Stimulated activated CD8-positive, alpha-beta memory T cell treated with anti-CD3 and anti-CD28 coated beads, Interleukin-7, amount 100 ng/mL, for 4 hours (primary cell): ENCODE measurements at regions not wholly inside any gene's neighbourhood (a gene's known extent, or its start where the extent isn't known, plus 50 kb on each side); places are given as distances from the start of the nearest gene placed in this dataset.
"Not testable (repeated sequence)": the region's sequence is repeated elsewhere in the genome, so short reads cannot be mapped to it uniquely, and the experiment has no call there.

Experiments used
- DNase-seq, 2 donors: peaks; one replicate each; pipeline ENCODE4 v3.0.0-alpha.2; 2020; ENCODE audit warnings: low read depth in 2 of 2

DNA sequence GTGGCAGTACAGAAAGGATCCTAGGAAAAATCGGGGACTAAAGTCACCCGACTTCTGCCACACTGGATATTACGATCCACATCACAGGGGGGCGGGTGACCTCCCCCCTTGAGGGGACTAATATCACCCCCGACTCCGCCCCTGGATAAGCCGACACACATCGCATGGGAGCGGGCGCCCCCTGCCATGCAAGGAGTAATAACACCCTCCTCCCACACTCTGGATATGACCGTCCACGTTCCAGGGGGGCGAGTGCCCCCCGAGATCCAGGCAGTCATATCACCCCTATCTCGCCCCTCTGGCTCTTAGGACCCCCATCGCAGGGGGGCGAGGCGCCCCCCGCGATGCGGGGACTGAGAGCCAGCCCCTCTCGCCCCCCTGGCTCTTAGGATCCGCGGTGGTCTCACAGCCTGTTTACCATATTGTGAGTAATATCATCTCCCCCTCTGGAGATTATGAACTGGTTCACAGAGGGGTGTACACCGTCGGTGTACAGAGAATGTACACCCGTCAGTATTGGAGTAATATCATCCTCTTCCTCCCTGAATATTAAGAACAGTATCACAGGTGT lies 423.0 kb downstream of the DIRAS2 start:
- DNase-seq = no peak

DNA sequence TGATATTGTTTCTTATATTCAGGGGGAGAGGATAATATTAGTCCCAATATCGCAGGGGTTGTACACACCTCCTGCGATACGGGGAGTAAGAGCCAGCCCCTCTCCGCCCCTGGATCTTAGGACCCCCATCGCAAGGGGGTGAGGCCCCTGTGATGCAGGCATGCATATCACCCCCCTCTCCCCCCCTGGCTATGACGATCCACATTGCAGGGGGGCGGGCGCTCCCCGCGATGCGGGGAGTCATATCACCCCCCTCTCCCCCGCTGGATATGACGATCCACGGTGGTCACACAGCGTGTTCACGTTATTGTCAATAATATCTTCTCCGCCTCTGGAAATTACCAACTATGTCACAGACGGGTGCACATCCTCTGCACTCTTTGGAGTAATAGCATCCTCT lies 420.7 kb downstream of the DIRAS2 start:
- DNase-seq = not testable (repeated sequence)

DNA sequence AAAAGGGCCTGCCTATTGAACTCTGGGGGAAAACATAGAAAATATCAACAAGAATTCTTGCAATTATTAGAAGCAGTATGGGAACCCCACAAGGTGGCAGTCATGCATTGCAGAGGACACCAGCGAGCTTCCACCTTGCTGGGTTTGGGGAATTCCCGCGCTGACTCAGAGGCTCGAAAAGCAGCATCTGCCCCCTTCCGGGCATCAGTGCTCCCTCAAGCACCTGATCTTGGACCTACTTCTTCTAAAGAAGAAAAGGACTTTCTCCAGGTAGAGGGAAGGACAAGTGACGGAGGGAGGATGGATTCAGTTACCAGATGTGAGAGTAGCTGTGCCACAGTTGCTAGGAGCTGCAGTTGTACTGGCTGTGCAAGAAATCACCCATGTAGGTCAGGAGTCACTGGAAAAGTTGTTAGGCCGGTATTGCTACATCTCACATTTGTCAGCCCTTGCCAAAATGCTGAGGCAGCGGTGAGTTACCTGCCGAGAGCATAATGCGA lies 415.7 kb downstream of the DIRAS2 start:
- peak; percentile 24 to 38 for DNase-seq

DNA sequence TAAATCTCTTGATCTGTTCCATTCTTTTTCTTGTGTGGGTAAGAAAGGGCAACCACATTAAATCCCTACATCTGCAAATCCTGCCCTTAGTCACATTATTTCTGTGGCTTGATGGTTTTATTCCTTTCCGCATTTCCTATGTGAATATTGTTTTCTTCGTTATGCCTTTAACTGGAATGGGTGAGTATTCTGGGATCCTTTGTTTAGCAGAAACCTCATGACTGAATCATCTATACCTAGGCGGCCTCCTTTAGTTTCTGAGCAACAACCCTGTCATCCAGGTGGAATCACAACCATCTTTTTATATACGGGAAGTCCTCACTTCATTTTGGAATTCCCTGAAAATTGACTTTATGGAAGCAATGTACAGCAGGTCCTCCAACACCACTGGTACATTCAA lies 409.5 kb downstream of the DIRAS2 start:
- DNase-seq = not testable (repeated sequence)

DNA sequence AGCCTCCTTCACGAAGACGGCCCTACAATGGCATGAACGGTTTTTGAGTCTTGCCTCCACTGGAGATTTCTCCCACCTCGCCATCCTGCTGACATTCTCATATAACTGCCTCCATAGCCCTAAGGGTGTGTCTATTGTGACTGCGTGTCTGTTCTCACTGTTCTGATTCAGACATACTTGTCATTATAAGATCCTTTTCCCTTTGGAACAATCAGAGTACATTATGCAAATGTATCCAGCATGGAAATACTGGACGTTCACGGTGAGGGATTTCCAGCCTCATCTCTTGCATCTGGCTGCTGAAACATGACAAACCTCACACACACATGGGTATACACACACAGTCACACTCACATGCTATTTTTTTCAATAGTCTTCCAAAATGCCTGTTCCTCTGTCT lies 402.1 kb downstream of the DIRAS2 start:
- no peak for DNase-seq

DNA sequence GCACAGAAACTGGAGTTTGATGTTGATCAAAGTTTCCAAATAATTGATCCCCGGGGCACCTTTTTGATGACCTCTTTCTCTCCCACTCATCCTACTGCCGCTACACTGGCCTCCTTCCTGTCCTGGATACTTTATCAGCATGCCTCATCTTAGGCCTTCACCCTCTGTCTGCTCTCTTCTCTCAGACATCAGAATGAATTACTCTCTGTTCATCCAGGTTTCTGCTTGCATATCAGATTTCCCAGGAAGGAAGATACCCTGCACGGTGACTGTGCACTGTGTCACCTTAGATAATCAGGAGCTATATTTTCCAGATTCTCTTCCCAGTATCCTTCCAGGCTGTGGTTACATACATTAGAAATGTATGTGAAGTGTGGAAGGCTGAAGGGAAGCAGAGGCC lies 397.0 kb downstream of the DIRAS2 start:
- DNase-seq = no peak

DNA sequence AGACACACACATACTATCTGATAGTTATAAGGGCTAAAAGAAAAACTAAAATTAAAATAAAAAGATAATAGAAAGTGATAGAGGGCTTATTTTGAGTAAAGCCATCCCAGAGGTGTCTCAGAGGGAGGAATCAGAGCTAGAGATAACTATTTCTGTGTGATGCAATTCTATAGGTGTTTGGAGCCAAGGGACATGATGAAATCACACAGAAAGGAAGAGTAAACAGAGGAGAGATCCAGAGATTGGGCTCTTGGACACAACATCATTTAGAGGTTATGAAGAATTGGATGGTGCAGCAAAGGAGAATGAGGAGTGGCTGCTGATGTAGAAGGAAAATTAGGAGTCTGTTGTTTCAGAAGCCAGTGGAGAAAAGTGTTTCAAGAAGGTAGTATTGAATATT lies 393.5 kb downstream of the DIRAS2 start:
- DNase-seq = no peak

DNA sequence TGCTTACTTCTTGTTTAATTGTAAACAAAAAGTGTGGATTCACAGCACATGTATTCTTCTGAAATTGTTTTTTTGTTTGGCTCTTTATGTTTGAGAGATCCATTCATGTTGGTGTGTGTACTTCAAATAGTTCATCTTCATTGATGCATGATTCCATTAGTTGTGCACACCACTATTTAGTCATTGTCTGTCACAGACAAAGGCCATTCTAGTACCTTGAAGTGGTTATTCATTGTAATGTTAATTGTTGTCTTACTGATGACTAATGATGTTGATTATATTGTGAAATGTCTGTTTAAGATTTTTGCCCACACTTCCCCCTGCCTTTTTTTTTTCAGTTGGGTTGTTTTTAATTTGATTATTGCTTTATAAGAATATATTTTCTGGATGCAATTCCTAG lies 391.3 kb downstream of the DIRAS2 start:
- DNase-seq = no peak

DNA sequence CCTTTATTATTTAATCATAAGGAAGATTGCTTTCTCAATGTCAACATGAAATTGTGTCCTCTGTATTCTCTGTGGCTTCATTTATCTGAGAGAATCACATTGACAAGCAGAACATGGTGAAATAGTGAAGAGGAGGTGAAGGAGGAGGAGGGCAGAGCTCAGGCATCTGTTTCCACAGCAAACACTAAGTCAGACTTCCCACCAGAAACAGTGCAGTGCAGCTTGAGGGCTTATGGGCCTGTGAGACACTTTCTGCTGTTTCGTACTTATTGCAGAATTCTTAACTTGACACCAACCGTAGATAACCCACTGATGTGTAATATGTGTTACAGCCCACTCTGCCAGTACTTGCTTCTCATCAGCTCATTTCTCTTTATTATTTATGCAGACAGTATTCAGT lies 386.3 kb downstream of the DIRAS2 start:
- no peak for DNase-seq

DNA sequence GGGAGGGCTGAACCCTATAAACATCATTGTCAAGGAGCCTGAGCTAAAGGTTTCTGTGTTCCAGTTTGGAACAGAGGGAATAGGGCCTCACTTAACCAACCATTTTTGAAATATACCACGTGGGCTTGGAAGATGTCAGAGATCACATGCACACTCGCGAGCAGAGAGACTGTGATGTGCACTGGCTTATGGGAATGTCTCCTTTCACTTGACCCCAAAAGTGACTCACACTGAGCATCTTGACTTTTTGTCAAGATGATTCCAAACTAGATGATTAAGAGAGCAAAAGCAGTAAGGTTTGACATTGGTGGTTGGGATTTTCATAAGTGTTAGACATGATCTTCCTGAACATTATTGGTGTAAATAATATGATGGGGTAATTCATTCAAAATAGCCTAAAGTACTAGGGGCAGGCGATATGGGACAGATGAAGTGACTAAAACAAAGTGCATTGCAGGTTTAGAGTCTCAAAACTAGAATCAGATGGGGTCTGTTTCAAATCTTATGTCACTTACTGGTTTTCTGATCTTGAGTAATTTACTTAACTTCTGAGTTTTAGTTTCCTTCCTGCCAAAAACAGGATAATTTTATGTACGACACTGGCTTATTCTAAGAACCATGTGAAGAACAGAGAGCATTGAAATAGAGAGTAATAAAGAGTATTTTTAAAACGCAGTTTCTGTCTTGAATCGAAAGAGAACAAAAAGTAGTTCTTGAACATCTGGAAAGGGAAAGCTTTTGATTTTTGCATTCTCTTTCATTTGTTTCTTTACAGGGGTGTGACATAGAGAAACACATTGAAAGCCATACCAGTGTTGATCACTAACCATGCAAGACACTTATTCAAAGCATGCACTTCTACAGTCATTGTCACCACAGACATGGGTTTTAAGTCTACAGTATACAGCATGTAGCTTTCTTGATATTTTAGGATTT lies 383.0 kb downstream of the DIRAS2 start:
- DNase-seq = no peak

DNA sequence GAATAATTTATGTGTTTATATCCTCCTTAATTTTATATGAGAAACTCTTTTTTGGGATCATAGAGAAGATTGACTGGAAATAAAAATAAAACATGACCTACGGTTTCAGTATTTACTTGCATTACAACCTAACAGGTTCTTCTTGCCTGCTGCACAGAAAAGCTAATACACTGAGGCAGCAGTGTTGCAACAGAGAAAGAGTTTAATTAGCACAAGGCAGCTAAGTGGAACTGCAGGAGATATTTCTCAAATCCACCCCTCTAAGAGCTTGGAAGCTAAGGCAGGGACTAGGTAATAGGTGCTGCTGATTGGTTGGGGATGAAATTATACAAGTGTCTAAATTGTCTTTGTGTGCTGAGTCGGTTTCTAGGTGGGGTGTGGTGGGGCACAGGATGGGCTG lies 380.9 kb downstream of the DIRAS2 start:
- DNase-seq = no peak

DNA sequence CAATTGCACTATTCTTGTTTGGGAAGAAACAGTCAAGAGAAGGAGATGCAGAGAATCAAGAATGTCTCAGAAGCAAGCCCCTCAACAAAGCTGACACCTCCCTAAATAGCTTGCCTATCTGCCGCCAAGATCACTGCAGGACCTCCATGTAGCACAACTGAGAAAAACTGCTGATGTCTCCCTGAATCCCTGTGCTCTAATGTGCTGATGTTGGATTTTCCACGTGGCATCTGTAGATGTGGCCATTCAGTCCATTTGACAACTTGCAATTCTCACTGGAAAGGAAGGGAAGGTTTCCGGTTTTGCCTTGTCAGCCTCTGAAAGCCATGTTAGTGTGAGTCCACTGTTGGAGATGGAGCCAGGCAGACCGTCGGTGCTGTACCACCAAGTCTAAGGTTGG lies 374.0 kb downstream of the DIRAS2 start:
- no peak for DNase-seq

DNA sequence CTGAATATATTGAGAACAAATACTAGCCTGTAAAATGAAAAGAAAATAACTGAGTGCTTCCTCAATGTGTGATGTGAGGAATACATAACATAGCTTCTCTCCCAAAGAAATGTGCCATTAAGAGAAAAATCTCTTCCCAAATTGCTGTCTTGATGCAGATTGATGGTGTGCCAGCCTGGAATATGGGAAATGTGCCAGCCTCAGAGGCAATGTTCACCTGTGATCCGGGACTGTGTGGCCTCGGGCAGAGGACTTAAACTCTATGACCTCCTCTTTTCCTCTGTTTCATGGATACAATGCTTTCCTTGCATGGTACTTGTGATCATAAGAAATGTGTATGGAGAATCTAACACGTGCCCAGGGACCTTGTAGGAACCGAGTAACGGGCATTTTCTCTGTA lies 370.9 kb downstream of the DIRAS2 start:
- no peak for DNase-seq

DNA sequence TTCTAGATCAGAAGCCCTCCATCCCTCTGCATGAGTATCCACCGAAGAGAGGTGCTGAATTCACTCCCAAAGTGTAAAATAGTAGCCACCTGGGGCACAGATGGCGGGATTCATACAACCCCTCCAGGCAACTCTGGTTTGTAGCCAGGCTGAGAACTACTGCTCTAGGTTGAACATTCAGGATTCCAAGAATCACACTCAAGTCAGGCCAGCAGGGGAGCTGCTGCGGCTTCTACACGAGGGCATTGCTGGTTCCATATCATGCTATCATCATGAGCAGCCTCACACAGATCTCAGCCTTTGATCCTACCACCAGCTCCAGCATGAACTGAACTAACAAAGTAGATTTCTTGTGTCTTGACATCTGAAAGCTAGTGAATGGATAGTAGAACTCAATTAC lies 367.9 kb downstream of the DIRAS2 start:
- no peak for DNase-seq

DNA sequence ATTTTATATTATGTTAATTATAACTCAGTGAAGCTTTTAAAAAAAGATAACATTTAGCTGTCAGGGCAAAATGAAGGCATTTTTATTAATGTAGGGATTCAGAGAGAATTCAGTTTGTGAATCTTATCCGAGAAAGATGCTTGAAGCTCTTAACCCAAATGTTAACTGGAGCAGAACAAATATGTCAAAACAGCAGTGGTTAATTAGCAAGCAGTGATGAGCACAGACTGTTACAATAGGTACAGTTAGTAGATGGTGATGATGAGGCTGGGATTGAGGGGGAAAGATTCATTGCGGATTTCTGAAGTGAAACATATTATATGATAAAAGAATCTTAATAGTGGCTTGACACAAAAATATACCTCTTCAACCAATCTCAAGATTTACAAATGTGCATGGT lies 356.7 kb downstream of the DIRAS2 start:
- no peak for DNase-seq

DNA sequence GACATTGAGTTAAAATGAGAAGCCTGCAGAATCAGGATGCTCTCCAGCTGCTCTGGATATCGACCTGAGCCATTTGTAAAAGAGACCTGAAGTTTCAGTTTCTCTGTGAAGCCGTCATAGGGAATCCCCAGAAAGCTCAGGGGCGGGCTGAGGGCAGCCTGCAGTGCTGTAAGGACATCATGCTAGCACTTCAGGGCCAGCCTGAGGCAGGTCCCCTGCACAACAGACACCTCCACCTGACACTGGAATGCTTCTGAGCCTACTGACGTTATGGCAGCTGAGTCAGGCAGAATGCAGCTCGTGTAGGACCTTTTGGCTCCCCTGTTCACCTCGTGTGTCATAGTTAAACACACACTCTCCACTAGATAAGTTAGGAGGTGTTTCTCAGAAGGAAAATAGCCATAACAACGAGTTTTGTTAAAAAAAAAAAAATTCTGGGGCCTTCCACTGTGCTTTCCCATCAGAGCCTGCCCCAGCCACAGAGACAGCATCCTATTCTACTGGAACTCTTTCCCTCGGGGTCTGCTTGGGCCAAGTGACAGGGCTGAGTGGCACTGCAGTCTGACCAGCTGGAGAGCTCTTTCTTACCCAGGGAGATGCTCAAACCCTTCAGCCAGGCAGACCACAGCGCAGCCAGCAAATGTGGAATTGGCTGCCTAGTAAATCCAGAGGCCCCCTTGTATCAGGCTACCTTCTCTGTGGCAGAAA lies 354.9 kb downstream of the DIRAS2 start:
- DNase-seq = no peak

DNA sequence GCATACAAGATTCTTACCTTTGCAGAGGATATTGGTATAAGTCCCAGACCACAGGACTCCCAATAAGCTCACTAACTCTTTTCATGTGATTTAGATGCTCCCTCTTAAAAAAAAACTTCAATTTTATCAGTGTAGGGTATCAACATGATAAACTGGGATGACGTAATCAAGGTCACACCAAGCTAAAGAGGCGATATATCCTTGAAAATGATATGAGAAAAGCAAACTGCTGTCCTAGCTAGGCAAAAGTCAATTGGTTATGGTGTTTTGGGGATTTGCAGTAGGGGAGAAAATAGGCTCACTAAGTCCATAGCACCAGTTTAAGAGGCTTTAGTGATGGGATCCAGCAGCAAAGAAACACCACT lies 354.4 kb downstream of the DIRAS2 start:
- DNase-seq = no peak

DNA sequence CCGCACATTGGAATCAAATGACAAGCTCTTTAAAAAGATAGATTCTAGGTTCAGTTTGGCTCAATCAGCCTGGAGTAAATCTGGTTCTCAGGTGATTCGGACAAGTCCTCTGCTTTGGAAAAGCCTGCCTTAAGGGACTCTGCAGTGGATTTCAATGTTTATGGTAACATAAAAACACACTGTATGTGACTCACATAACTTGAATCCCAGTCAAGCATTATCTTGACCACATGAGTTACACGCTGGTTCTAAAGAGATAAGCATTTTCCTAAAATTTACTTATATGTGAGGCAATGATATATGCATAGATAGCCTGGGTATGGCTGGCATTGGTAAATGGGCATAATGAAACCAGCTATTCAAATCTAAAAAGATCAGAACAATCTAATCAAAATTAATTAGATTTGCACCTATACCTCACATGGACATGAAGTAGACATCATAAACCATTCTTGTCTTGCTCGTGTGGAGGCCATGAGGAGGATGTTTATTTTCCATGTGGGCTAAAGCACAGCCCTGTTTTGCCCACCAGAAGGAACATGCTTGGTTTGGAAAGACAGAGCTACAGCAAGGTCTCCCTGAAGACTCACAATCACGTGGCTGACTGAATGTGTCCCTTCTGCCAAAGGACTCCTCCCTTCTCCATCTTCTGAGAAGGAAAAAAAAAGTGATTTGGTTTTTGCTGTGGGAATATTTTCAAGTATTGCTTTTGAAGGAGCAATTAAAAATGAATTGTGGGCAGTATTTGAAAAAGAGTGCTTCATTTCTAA lies 351.7 kb downstream of the DIRAS2 start:
- DNase-seq = no peak

DNA sequence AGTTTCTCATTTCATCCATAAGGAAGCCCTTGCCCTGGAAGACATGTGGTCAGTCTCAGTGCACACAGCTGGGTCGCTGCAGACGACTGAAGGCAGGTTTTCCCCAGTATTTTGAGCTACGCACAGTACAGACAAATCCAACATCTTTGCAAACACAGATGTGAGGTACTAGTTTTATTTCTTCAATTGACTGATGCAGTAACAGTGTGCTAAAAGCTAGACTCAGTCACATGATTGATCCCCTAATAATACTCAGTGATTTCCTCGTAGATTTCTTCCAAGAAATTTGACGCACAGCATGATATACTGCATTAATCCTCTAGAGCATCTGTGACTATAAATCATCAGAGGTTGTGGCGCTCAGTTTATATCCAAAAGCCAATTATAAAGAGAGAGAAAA lies 346.1 kb downstream of the DIRAS2 start:
- no peak for DNase-seq

DNA sequence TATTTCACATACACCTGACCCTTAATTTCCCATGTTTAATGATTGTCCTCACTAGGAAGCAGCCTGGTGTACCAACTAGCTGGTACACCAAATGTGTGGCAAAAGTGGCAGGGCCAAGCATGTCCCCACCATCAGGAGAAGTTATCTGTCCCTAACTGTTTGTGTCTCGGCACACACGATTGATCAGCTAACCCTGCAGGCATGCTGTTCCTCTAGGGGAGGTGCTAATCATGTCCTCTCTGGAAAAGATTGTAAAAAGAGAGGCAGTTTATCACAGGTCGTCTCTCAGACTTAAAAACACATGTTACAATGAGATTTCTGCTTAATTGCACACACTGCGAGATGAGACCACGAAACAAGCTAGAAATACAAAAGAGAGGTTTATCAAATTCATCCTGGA lies 342.7 kb downstream of the DIRAS2 start:
- no peak for DNase-seq

DNA sequence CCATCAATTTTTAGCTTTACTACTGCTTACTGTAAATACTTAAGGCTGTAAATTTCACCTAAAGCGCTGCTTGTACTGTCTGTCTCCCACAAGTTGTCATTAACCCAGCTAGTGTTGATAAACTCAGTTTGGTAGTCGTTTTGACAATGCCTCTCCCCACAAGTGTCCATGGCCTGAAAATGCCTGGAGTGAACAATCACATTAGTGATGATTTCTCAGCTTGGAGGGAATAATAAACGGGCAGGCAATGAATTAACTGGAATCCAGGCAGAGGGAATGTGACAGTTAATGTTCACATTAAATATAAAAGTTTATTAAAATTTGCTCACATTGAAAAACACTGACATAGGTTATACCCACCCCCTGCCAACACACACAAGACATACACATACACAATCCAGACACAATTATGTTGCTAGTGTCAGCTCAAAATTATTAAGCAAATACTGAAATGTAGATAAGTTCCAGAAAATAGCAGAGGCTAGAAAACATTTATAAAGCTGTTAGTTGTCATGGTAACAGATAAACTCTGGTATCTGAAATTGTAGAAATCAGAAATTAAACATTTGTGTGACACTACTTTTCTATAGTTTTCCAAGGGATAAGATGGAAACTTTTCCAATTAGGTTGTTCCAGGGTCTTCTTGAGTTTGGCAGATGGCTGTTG lies 341.9 kb downstream of the DIRAS2 start:
- DNase-seq = no peak

DNA sequence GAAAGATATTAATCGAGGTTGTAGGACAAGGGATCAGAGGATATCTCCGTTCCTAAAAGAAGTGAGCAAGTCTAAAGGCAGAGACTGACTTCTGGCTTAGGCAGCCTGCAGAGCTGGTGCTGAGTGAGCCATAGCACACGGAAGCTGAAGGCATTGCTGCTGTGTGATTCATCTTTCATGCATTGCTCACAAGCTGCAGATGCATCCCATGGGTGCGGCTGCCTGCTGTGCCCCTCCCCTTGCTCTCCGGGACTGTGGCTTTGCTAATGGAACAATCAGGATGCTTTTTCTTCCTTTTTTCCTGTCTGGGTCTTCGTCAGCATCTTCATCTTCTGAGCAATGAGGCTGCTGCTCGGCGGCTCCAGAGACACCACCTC lies 341.4 kb downstream of the DIRAS2 start:
- no peak for DNase-seq
